Body of pancreas (tissue), 4 donors: ENCODE measurements at regions not wholly inside any gene's neighbourhood (a gene's known extent, or its start where the extent isn't known, plus 50 kb on each side); places are given as distances from the start of the nearest gene placed in this dataset.

Source experiments
- ATAC-seq: fragments of 150-250 bp; one replicate; pipeline ENCODE4 v1.9.1; 2016
- DNase-seq, 4 donors: peaks; one replicate each; pipeline ENCODE4 v3.0.0-alpha.2; 2019
- H3K27ac ChIP-seq, 4 donors: fragments of 200-600 bp; sonication (generic); 1 replicate in 3 of 4; 2 replicates in 1 of 4; pipeline versions ENCODE4 v1.5.1 to v1.6.1; 2016 to 2019; ENCODE audit warnings: mild to moderate bottlenecking in 1 of 4, mixed read lengths in 1 of 4, moderate library complexity in 1 of 4
- H3K27me3 ChIP-seq, 2 donors: fragments of 200-600 bp; sonication (generic); one replicate each; pipeline ENCODE4 v1.6.0; 2016; ENCODE audit warnings: mild to moderate bottlenecking in 1 of 2
- H3K36me3 ChIP-seq, 2 donors: fragments of 200-600 bp; sonication (generic); replicated peaks in 1 of 2; 2 replicates each; pipeline ENCODE4 v1.5.1; 2016; ENCODE audit warnings: low read depth in 2 of 2; ENCODE audit not compliant: insufficient read depth in 1 of 2
- H3K4me1 ChIP-seq: fragments of 200-600 bp; sonication (generic); one replicate; pipeline ENCODE4 v1.6.0; 2016
- H3K4me3 ChIP-seq, 2 donors: fragments of 200-600 bp; sonication (generic); 1 replicate in 1 of 2; 2 replicates in 1 of 2; pipeline ENCODE4 v1.5.1; 2016 to 2019
- H3K9me3 ChIP-seq, 3 donors: fragments of 200-600 bp; sonication (generic); 1 replicate in 2 of 3; 2 replicates in 1 of 3; pipeline ENCODE4 v1.5.1; 2016
- CTCF ChIP-seq, 7 experiments: fragments of 450-650 bp in 4 of 7; fragments of 200-600 bp in 3 of 7; sonication (generic) in 3 of 7; IDR thresholded peaks; one replicate each; pipeline ENCODE4 v1.5.1; 2016 to 2019; ENCODE audit warnings: antibody characterized with exemption in 7 of 7
- POLR2A ChIP-seq, 3 donors: fragments of 450-650 bp; IDR thresholded peaks; one replicate each; pipeline ENCODE4 v1.6.1; 2016; ENCODE audit warnings: antibody characterized with exemption in 3 of 3, mild to moderate bottlenecking in 2 of 3
- WGBS, 2 donors: methylation state at CpG; one replicate each; pipeline ENCODE4 v1.1.5; 2017; 5-methylcytosine and 5-hydroxymethylcytosine counted together
- intact Hi-C: fragments of 100-400 bp; cut with DNase I; formaldehyde crosslinking; loops from one replicate; pipeline ENCODE4 v1.15.1; 2023

GRCh38 chr3:124172283-124172682, 180.4 kb upstream of the ROPN1 start:
- H3K27ac ChIP-seq = peak overlapping the region in 3 of 4 donors; percentile 28 to 56 (median 34)
- no peaks in the 10 kb centered on the region for H3K27me3 ChIP-seq
- no peaks in the 10 kb centered on the region for H3K9me3 ChIP-seq
- no peak overlapping the region for H3K4me3 ChIP-seq
- intact Hi-C loops = no loop called here
- TF ChIP-seq POLR2A (IDR thresholded peaks at IDR 0.05) (no peak), CTCF (IDR thresholded peaks at IDR 0.05) (no peak)
- no peak for ATAC-seq
- no peak for DNase-seq
- H3K36me3 ChIP-seq = no peaks in the 10 kb centered on the region
- WGBS, 2 donors = 72 to 76% methylated on average over 2 of the region's 2 CpGs
- peaks cover 22% of the 10 kb centered on the region for H3K4me1 ChIP-seq

- no peak overlapping the region for H3K4me3 ChIP-seq
- peak in 2 of 4 donors; percentile 14 to 17 for DNase-seq
- H3K4me1 ChIP-seq = peaks cover 22% of the 10 kb centered on the region
- H3K36me3 ChIP-seq = no peaks in the 10 kb centered on the region
- intact Hi-C loops = no loop called here
- peak; percentile 81 for ATAC-seq
- TF ChIP-seq POLR2A (IDR thresholded peaks at IDR 0.05) (no peak), CTCF (IDR thresholded peaks at IDR 0.05) (no peak)
- H3K27ac ChIP-seq = peak overlapping the region in 3 of 4 donors; percentile 28 to 56 (median 34)
- no peaks in the 10 kb centered on the region for H3K9me3 ChIP-seq
- no peaks in the 10 kb centered on the region for H3K27me3 ChIP-seq
These were observed 180.9 kb upstream of the ROPN1 start for GRCh38 chr3:124172816-124173215.

GRCh38 chr3:124174476-124174875, 182.6 kb upstream of the ROPN1 start:
- no peak overlapping the region for H3K4me3 ChIP-seq
- 52 to 54% methylated on average over 3 of the region's 3 CpGs for WGBS, 2 donors
- DNase-seq = peak; percentile 9 to 30 (median 10)
- H3K9me3 ChIP-seq = no peaks in the 10 kb centered on the region
- no peaks in the 10 kb centered on the region for H3K27me3 ChIP-seq
- H3K27ac ChIP-seq = peak overlapping the region in 1 of 4 donors; percentile 7
- intact Hi-C loops = no loop called here
- H3K4me1 ChIP-seq = peaks cover 22% of the 10 kb centered on the region
- TF ChIP-seq POLR2A (IDR thresholded peaks at IDR 0.05) = no peak
- TF ChIP-seq CTCF (IDR thresholded peaks at IDR 0.05) = no peak
- H3K36me3 ChIP-seq = no peaks in the 10 kb centered on the region
- no peak for ATAC-seq

GRCh38 chr3:124174910-124175874, 183.3 kb upstream of the ROPN1 start:
- peaks cover 22% of the 10 kb centered on the region for H3K4me1 ChIP-seq
- ATAC-seq (no peak), DNase-seq (no peak)
- H3K27ac ChIP-seq = no peak overlapping the region
- intact Hi-C loops = no loop called here
- no peaks in the 10 kb centered on the region for H3K27me3 ChIP-seq
- no peaks in the 10 kb centered on the region for H3K9me3 ChIP-seq
- 90 to 91% methylated on average over 11 to 26 of the region's 27 CpGs for WGBS, 2 donors
- H3K4me3 ChIP-seq = no peak overlapping the region
- no peaks in the 10 kb centered on the region for H3K36me3 ChIP-seq
- TF ChIP-seq POLR2A (IDR thresholded peaks at IDR 0.05) (no peak), CTCF (IDR thresholded peaks at IDR 0.05) (no peak)
